Spinal cord (tissue), 9 donors: ENCODE measurements at regions not wholly inside any gene's neighbourhood (a gene's known extent, or its start where the extent isn't known, plus 50 kb on each side); places are given as distances from the start of the nearest gene placed in this dataset.

ENCODE experiments used
- DNase-seq, 6 donors: peaks; one replicate each; pipeline versions ENCODE4 v3.0.0 to v3.0.0-alpha.2; 2013 to 2015; ENCODE audit warnings: low spot score in 6 of 6, low read depth in 4 of 6
- H3K27ac ChIP-seq: one replicate; pipeline ENCODE4 v1.5.1; 2013; ENCODE audit warnings: low read depth, low read length, control low read depth
- H3K27me3 ChIP-seq: one replicate; pipeline ENCODE4 v1.6.1; 2013; ENCODE audit warnings: low read length; ENCODE audit not compliant: control insufficient read depth, insufficient read depth
- H3K36me3 ChIP-seq: one replicate; pipeline ENCODE4 v1.6.1; 2013; ENCODE audit warnings: low read length; ENCODE audit not compliant: control insufficient read depth, insufficient read depth
- H3K4me1 ChIP-seq: one replicate; pipeline ENCODE4 v1.6.1; 2013; ENCODE audit warnings: low read length; ENCODE audit not compliant: control insufficient read depth, insufficient read depth
- H3K4me3 ChIP-seq: one replicate; pipeline ENCODE4 v1.5.1; 2013; ENCODE audit warnings: low read depth, low read length, control low read depth
- H3K9me3 ChIP-seq: one replicate; pipeline ENCODE4 v1.6.1; 2013; ENCODE audit warnings: low read length; ENCODE audit not compliant: control insufficient read depth, insufficient read depth
- WGBS: methylation state at CpG from one replicate; pipeline ENCODE4 v1.1.5; 2013; ENCODE audit warnings: missing lambda C conversion rate; ENCODE audit not compliant: insufficient coverage; 5-methylcytosine and 5-hydroxymethylcytosine counted together
- donor health status: healthy.

- no peaks in the 10 kb centered on the region for H3K4me1 ChIP-seq
- no peak overlapping the region for H3K4me3 ChIP-seq
- DNase-seq, result no peak
- no peaks in the 10 kb centered on the region for H3K27me3 ChIP-seq
- H3K9me3 ChIP-seq, result no peaks in the 10 kb centered on the region
- no peaks in the 10 kb centered on the region for H3K36me3 ChIP-seq
- WGBS, result no CpG with 5 or more reads among the region's 2 CpGs
- H3K27ac ChIP-seq, result no peak overlapping the region
Measured at GRCh38 chr2:22821458-22821857, 563.5 kb upstream of the KLHL29 start.

- no CpG with 5 or more reads among the region's 1 CpG for WGBS
- DNase-seq, result peak in 1 of 6 donors; percentile 16
- Histone ChIP-seq H3K4me1 (no peaks in the 10 kb centered on the region), H3K4me3 (no peak overlapping the region), H3K36me3 (no peaks in the 10 kb centered on the region), H3K27ac (no peak overlapping the region), H3K9me3 (no peaks in the 10 kb centered on the region), H3K27me3 (no peaks in the 10 kb centered on the region)
Measured at GRCh38 chr2:22822835-22823234, 562.1 kb upstream of the KLHL29 start.

GRCh38 chr2:22824618-22825017 lies 560.4 kb upstream of the KLHL29 start:
- no peaks in the 10 kb centered on the region for H3K27me3 ChIP-seq
- H3K9me3 ChIP-seq, result no peaks in the 10 kb centered on the region
- no CpG with 5 or more reads among the region's 4 CpGs for WGBS
- H3K36me3 ChIP-seq, result no peaks in the 10 kb centered on the region
- no peak for DNase-seq
- no peak overlapping the region for H3K4me3 ChIP-seq
- H3K27ac ChIP-seq, result no peak overlapping the region
- no peaks in the 10 kb centered on the region for H3K4me1 ChIP-seq

GRCh38 chr2:22826703-22827102 lies 558.3 kb upstream of the KLHL29 start:
- H3K27ac ChIP-seq, result no peak overlapping the region
- DNase-seq, result peak in 2 of 6 donors; percentile 10 to 69
- H3K27me3 ChIP-seq, result no peaks in the 10 kb centered on the region
- H3K4me3 ChIP-seq, result no peak overlapping the region
- H3K36me3 ChIP-seq, result no peaks in the 10 kb centered on the region
- no peaks in the 10 kb centered on the region for H3K4me1 ChIP-seq
- WGBS, result no CpG with 5 or more reads among the region's 1 CpG
- no peaks in the 10 kb centered on the region for H3K9me3 ChIP-seq

GRCh38 chr2:22829791-22830190 lies 555.2 kb upstream of the KLHL29 start:
- Histone ChIP-seq H3K27me3 (no peaks in the 10 kb centered on the region), H3K36me3 (no peaks in the 10 kb centered on the region), H3K27ac (no peak overlapping the region), H3K4me1 (no peaks in the 10 kb centered on the region), H3K4me3 (no peak overlapping the region), H3K9me3 (no peaks in the 10 kb centered on the region)
- DNase-seq, result peak in 1 of 6 donors; percentile 28
- WGBS, result 86% methylated on average over 1 of the region's 5 CpGs

GRCh38 chr2:22832196-22832595 lies 552.8 kb upstream of the KLHL29 start:
- Histone ChIP-seq H3K36me3 (no peaks in the 10 kb centered on the region), H3K27me3 (no peaks in the 10 kb centered on the region), H3K4me3 (no peak overlapping the region), H3K9me3 (no peaks in the 10 kb centered on the region), H3K27ac (no peak overlapping the region), H3K4me1 (no peaks in the 10 kb centered on the region)
- 100% methylated on average over 1 of the region's 2 CpGs for WGBS
- DNase-seq, result no peak

- Histone ChIP-seq H3K9me3 (no peaks in the 10 kb centered on the region), H3K36me3 (no peaks in the 10 kb centered on the region), H3K27ac (no peak overlapping the region), H3K27me3 (no peaks in the 10 kb centered on the region), H3K4me3 (no peak overlapping the region), H3K4me1 (no peaks in the 10 kb centered on the region)
- no peak for DNase-seq
Measured at GRCh38 chr2:22838461-22838860, 546.5 kb upstream of the KLHL29 start.

- no CpG with 5 or more reads among the region's 5 CpGs for WGBS
- peak in 1 of 6 donors; percentile 70 for DNase-seq
- no peaks in the 10 kb centered on the region for H3K9me3 ChIP-seq
- no peak overlapping the region for H3K27ac ChIP-seq
- no peaks in the 10 kb centered on the region for H3K27me3 ChIP-seq
- H3K36me3 ChIP-seq, result no peaks in the 10 kb centered on the region
- H3K4me1 ChIP-seq, result no peaks in the 10 kb centered on the region
- no peak overlapping the region for H3K4me3 ChIP-seq
Measured at GRCh38 chr2:22842205-22842869, 542.6 kb upstream of the KLHL29 start.

GRCh38 chr2:22843919-22844537 lies 541.0 kb upstream of the KLHL29 start:
- peak overlapping the region; percentile 70 for H3K27ac ChIP-seq
- peak in 1 of 6 donors; percentile 47 for DNase-seq

GRCh38 chr2:22850310-22850709 lies 534.7 kb upstream of the KLHL29 start:
- Histone ChIP-seq H3K4me1 (no peaks in the 10 kb centered on the region), H3K27ac (no peak overlapping the region), H3K36me3 (no peaks in the 10 kb centered on the region), H3K27me3 (no peaks in the 10 kb centered on the region), H3K9me3 (no peaks in the 10 kb centered on the region), H3K4me3 (no peak overlapping the region)
- DNase-seq, result no peak
- WGBS, result 94% methylated on average over 3 of the region's 7 CpGs

More at GRCh38 chr2:22843919-22844537, 541.0 kb upstream of the KLHL29 start:
- Histone ChIP-seq H3K4me1 (no peaks in the 10 kb centered on the region), H3K9me3 (no peaks in the 10 kb centered on the region), H3K36me3 (no peaks in the 10 kb centered on the region), H3K4me3 (no peak overlapping the region), H3K27me3 (no peaks in the 10 kb centered on the region)
- no CpG with 5 or more reads among the region's 1 CpG for WGBS
